ENCODE measurements at regions not wholly inside any gene's neighbourhood (a gene's known extent, or its start where the extent isn't known, plus 50 kb on each side); places are given as distances from the start of the nearest gene placed in this dataset.

DNA sequence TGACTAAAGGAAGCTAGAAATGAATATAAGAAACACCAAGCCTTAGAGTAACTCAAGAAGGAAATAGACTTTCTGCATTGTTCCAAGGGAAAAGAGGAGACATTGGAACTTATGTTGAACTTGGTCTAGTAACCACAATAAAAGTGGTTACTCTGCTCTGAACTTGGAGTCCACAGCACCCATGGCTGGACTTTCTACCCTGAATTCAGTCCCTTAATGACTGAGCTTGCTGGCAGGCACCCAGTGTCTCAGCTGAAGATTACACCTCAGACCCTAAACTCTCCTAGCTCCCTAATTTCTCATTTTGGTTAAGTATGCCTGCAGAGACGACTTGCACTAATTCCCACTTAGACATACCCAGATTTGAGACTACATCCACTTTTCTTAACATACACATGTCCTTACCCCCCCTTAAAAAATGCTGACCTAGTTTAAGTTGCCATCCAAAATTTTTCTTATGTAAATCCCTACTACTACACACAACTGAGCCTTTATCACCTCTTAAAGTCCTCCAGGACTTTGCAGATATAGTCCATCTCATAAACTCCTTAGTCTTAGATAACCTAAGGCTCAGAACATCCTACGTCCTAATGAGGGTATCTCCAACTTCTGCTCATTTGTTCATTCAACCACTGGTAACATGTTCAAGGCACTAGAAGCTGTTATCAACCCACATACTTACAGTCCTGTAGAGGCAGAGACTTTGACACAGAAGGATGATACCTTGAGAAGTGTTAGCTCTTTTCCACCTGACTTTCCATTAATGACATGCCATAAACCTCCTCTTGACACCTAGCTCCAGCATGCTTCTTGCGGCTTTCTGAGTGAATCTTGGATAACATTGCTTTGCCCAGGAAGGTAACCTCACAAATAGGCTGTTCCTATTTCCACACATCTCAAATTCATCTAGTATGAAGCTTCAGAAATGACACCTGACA is 129.8 kb downstream of the ALDH8A1 start:
- Histone ChIP-seq H3K36me3 (no peaks in the 10 kb centered on the region), H3K4me3 (peak overlapping the region in 1 of 8 donors; percentile 6), H3K4me1 (peaks cover 0 to 4% (median 0%) of the 10 kb centered on the region in 6 donors), H3K27ac (no peak overlapping the region), H3K27me3 (replicated peaks in 1 of 7) (no peaks in the 10 kb centered on the region), H3K9me3 (peaks cover 0 to 5% (median 0%) of the 10 kb centered on the region in 8 donors)
- 81 to 94% (median 90%) methylated on average over 3 of the region's 3 CpGs for WGBS, 5 donors
- no peak for DNase-seq
- no peak for TF ChIP-seq POLR2AphosphoS5 (IDR thresholded peaks at IDR 0.05)
- TF ChIP-seq, protein P1, sequence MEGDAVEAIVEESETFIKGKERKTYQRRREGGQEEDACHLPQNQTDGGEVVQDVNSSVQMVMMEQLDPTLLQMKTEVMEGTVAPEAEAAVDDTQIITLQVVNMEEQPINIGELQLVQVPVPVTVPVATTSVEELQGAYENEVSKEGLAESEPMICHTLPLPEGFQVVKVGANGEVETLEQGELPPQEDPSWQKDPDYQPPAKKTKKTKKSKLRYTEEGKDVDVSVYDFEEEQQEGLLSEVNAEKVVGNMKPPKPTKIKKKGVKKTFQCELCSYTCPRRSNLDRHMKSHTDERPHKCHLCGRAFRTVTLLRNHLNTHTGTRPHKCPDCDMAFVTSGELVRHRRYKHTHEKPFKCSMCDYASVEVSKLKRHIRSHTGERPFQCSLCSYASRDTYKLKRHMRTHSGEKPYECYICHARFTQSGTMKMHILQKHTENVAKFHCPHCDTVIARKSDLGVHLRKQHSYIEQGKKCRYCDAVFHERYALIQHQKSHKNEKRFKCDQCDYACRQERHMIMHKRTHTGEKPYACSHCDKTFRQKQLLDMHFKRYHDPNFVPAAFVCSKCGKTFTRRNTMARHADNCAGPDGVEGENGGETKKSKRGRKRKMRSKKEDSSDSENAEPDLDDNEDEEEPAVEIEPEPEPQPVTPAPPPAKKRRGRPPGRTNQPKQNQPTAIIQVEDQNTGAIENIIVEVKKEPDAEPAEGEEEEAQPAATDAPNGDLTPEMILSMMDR (IDR thresholded peaks at IDR 0.05 in 8 of 11, conservative IDR thresholded peaks at IDR 0.05 in 3 of 11) = no peak
- TF ChIP-seq POLR2A (IDR thresholded peaks at IDR 0.05) = no peak
- intact Hi-C loops (cut with DNase I; ENCODE audit: low total_unique reads) = loop anchor here (5.0 to 10.0 kb wide), 3 partner anchors 175 to 663 kb away; no protein-coding TSS in a partner anchor

DNA sequence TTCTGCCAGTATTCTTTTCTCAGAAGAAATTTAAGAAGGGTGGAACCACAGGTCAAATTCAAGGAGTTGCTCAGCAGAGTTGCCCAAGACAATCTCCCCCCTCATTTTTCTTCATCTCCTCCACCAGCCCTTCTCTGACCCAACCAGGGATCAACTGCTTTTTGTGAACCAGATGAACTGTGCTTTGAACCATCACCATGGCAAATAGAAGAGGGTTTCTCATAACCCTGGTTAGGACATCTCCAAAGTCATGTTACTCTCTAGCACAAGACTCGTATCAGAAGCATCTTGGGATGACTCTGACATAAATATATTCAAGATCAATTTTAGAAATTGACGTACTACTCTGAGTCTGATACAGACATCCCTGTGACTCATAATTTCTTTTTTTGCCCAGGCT is 130.7 kb downstream of the ALDH8A1 start:
- TF ChIP-seq, protein P1 (IDR thresholded peaks at IDR 0.05 in 8 of 11, conservative IDR thresholded peaks at IDR 0.05 in 3 of 11) = no peak
- TF ChIP-seq POLR2AphosphoS5 (IDR thresholded peaks at IDR 0.05) = no peak
- no peak for TF ChIP-seq POLR2A (IDR thresholded peaks at IDR 0.05)
- H3K27ac ChIP-seq = no peak overlapping the region
- 74 to 89% (median 84%) methylated on average over 2 of the region's 2 CpGs for WGBS, 5 donors
- no peak overlapping the region for H3K4me3 ChIP-seq
- no peaks in the 10 kb centered on the region for H3K27me3 ChIP-seq (replicated peaks in 1 of 7)
- no peaks in the 10 kb centered on the region for H3K9me3 ChIP-seq
- no peaks in the 10 kb centered on the region for H3K36me3 ChIP-seq
- no peak for DNase-seq
- intact Hi-C loops (cut with DNase I; ENCODE audit: low total_unique reads) = no loop called here
- peaks cover 0 to 4% (median 0%) of the 10 kb centered on the region in 6 donors for H3K4me1 ChIP-seq

DNA sequence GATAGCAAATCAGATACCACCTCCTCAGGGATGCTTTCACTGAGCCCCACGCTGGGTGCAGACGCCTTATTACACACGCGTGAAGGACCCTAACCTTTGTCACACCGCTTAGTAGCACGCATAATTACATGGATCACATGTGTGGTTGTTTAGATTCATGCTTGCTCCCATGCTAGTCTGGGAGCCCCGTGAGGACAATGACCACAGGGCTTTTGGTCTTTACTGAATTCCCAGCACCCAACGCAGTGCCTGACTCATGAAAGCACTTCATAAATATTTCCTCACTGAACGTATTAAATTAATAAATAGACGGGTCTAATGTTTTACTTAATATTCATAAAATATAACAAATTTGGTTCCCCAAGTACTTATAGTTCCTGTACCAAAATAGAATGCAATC is 132.5 kb downstream of the ALDH8A1 start:
- no peaks in the 10 kb centered on the region for H3K36me3 ChIP-seq
- 93 to 96% (median 95%) methylated on average over 10 of the region's 10 CpGs for WGBS, 5 donors
- no peak overlapping the region for H3K4me3 ChIP-seq
- H3K9me3 ChIP-seq = no peaks in the 10 kb centered on the region
- no peak overlapping the region for H3K27ac ChIP-seq
- no peak for DNase-seq
- H3K4me1 ChIP-seq = no peaks in the 10 kb centered on the region
- TF ChIP-seq POLR2A (IDR thresholded peaks at IDR 0.05) (no peak), POLR2AphosphoS5 (IDR thresholded peaks at IDR 0.05) (no peak)
- TF ChIP-seq, protein P1 (IDR thresholded peaks at IDR 0.05 in 8 of 11, conservative IDR thresholded peaks at IDR 0.05 in 3 of 11) = no peak
- no peaks in the 10 kb centered on the region for H3K27me3 ChIP-seq (replicated peaks in 1 of 7)
- intact Hi-C loops (cut with DNase I; ENCODE audit: low total_unique reads) = no loop called here

DNA sequence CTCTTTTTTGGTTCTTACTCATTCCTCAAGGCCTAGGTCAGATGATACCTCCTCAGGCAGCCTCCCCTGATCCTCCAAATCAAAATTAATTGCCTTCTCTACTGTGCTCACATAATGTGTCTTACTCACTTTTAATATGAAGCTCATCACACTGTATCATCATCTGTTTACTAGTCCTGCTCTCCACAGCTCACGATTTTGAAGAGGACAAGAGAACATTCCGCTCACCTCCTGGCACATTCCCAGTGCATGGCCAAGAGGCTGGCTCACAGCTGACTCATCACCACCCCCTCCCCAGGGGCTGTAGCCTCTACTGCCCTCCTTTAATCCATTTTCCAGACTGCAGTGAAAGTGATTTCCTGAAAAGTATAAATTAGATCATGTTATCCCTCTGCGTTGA is 133.1 kb downstream of the ALDH8A1 start:
- TF ChIP-seq POLR2A (IDR thresholded peaks at IDR 0.05) (no peak), POLR2AphosphoS5 (IDR thresholded peaks at IDR 0.05) (no peak)
- TF ChIP-seq, protein P1 (IDR thresholded peaks at IDR 0.05 in 8 of 11, conservative IDR thresholded peaks at IDR 0.05 in 3 of 11) = no peak
- Histone ChIP-seq H3K9me3 (no peaks in the 10 kb centered on the region), H3K27me3 (replicated peaks in 1 of 7) (no peaks in the 10 kb centered on the region), H3K4me1 (no peaks in the 10 kb centered on the region), H3K4me3 (no peak overlapping the region), H3K36me3 (no peaks in the 10 kb centered on the region), H3K27ac (no peak overlapping the region)
- DNase-seq = no peak
- intact Hi-C loops (cut with DNase I; ENCODE audit: low total_unique reads) = no loop called here
- 89 to 96% (median 95%) methylated on average over 3 of the region's 3 CpGs for WGBS, 5 donors

Data from spleen (tissue), 11 donors.